Spleen (tissue), 7 donors: ENCODE measurements at regions not wholly inside any gene's neighbourhood (a gene's known extent, or its start where the extent isn't known, plus 50 kb on each side); places are given as distances from the start of the nearest gene placed in this dataset.

Experiments
- CTCF ChIP-seq, 11 experiments: fragments of 200-600 bp in 7 of 11; fragments of 450-650 bp in 4 of 11; sonication (generic) in 4 of 11; IDR thresholded peaks in 8 of 11; conservative IDR thresholded peaks in 3 of 11; 1 replicate in 7 of 11; 2 replicates in 4 of 11; pipeline versions ENCODE4 v1.4.0 to v1.8.0; 2016 to 2021; ENCODE audit warnings: antibody characterized with exemption in 11 of 11, inconsistent platforms in 4 of 11, mild to moderate bottlenecking in 1 of 11
- POLR2A ChIP-seq, 3 donors: fragments of 450-650 bp; IDR thresholded peaks; one replicate each; pipeline ENCODE4 v1.5.1; 2017; ENCODE audit warnings: antibody characterized with exemption in 3 of 3, mild to moderate bottlenecking in 1 of 3
- POLR2AphosphoS5 ChIP-seq, 3 donors: sonication (generic); formaldehyde crosslinking; IDR thresholded peaks; one replicate each; pipeline ENCODE4 v1.5.1; 2017; ENCODE audit warnings: antibody characterized with exemption in 3 of 3
- donor health status: DM: no; HTN: no; CAD: no; lungs with moderate emphysema.
- donor health status: DM: no; HTN: no; CAD: no.
- donor health status: DM: no; HTN: no; CAD: no.

GRCh38 chr11:28518825-28519224, 410.6 kb downstream of the METTL15 start:
- no peak for TF ChIP-seq POLR2A (IDR thresholded peaks at IDR 0.05)
- no peak for TF ChIP-seq CTCF (IDR thresholded peaks at IDR 0.05 in 8 of 11, conservative IDR thresholded peaks at IDR 0.05 in 3 of 11)
- TF ChIP-seq POLR2AphosphoS5 (IDR thresholded peaks at IDR 0.05), result no peak
